ENCODE measurements at regions not wholly inside any gene's neighbourhood (a gene's known extent, or its start where the extent isn't known, plus 50 kb on each side); places are given as distances from the start of the nearest gene placed in this dataset.

GRCh38 chr15:47586653-47587224 is 130.6 kb upstream of the SEMA6D start:
- H3K27ac Mint-ChIP-seq: peak overlapping the region; percentile 54
- no peaks in the 10 kb centered on the region for H3K36me3 Mint-ChIP-seq (ENCODE audit: low read depth)
- no peaks in the 10 kb centered on the region for H3K27me3 Mint-ChIP-seq (ENCODE audit: low read depth, poor library complexity)
- no peak for DNase-seq
- peaks cover 39% of the 10 kb centered on the region for H3K4me1 Mint-ChIP-seq
- no peaks in the 10 kb centered on the region for H3K9me3 Mint-ChIP-seq
- no peak overlapping the region for H3K4me3 Mint-ChIP-seq
- TF ChIP-seq, protein P1, sequence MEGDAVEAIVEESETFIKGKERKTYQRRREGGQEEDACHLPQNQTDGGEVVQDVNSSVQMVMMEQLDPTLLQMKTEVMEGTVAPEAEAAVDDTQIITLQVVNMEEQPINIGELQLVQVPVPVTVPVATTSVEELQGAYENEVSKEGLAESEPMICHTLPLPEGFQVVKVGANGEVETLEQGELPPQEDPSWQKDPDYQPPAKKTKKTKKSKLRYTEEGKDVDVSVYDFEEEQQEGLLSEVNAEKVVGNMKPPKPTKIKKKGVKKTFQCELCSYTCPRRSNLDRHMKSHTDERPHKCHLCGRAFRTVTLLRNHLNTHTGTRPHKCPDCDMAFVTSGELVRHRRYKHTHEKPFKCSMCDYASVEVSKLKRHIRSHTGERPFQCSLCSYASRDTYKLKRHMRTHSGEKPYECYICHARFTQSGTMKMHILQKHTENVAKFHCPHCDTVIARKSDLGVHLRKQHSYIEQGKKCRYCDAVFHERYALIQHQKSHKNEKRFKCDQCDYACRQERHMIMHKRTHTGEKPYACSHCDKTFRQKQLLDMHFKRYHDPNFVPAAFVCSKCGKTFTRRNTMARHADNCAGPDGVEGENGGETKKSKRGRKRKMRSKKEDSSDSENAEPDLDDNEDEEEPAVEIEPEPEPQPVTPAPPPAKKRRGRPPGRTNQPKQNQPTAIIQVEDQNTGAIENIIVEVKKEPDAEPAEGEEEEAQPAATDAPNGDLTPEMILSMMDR (IDR thresholded peaks at IDR 0.05): no peak

- Mint-ChIP-seq H3K9me3 (no peaks in the 10 kb centered on the region), H3K4me3 (no peak overlapping the region), H3K4me1 (peaks cover 41% of the 10 kb centered on the region), H3K36me3 (ENCODE audit: low read depth) (no peaks in the 10 kb centered on the region), H3K27ac (peak overlapping the region; percentile 85), H3K27me3 (ENCODE audit: low read depth, poor library complexity) (no peaks in the 10 kb centered on the region)
- DNase-seq: no peak
- TF ChIP-seq, protein P1 (IDR thresholded peaks at IDR 0.05): no peak
Observed at GRCh38 chr15:47587940-47588802, 129.1 kb upstream of the SEMA6D start.

GRCh38 chr15:47588958-47589357 is 128.3 kb upstream of the SEMA6D start:
- H3K36me3 Mint-ChIP-seq (ENCODE audit: low read depth): no peaks in the 10 kb centered on the region
- TF ChIP-seq, protein P1 (IDR thresholded peaks at IDR 0.05): no peak
- peak overlapping the region; percentile 85 for H3K27ac Mint-ChIP-seq
- no peaks in the 10 kb centered on the region for H3K9me3 Mint-ChIP-seq
- H3K27me3 Mint-ChIP-seq (ENCODE audit: low read depth, poor library complexity): no peaks in the 10 kb centered on the region
- H3K4me3 Mint-ChIP-seq: no peak overlapping the region
- no peak for DNase-seq
- H3K4me1 Mint-ChIP-seq: peaks cover 35% of the 10 kb centered on the region

DNA sequence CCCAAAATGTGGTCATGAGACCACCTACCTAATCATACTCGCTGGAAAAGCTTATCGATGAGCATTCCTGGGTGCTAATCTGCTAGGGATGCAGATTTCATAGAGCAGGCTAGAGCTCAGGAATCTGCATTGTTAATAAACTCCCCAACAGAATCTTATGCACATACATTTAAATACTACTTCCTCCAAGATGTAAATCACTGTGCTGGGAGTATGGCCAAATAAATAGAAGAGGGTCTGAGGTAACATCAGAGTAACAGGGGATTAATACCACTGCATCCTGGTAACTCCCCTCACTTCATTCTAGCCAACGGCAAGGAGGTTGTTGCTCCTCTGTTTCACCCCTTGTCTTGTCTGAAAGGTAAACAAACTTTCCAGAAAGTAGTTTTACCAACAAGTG is 118.3 kb upstream of the SEMA6D start:
- DNase-seq: no peak
- Mint-ChIP-seq H3K27ac (no peak overlapping the region), H3K27me3 (ENCODE audit: low read depth, poor library complexity) (no peaks in the 10 kb centered on the region), H3K4me1 (peaks cover 14% of the 10 kb centered on the region), H3K4me3 (no peak overlapping the region), H3K9me3 (peaks cover 12% of the 10 kb centered on the region), H3K36me3 (ENCODE audit: low read depth) (no peaks in the 10 kb centered on the region)
- TF ChIP-seq, protein P1 (IDR thresholded peaks at IDR 0.05): no peak

DNA sequence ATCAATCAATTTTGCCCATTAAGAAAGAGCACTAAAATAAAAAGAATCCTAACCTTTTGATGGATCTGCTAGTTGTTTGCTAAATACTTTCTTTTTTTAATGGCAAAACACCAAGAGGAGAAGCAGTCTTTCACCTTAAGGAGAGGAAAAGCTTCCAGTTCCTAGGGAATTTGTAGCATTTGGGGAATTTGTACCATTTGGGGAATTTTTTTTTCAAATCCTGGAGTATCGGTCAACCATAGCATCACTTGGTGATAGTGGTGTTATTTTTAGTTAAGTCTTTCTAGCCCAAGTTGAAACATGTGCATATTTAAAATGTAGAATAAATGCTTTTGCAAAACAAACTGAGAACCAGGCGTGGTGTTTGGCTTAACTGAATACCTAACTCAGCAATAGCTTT is 117.5 kb upstream of the SEMA6D start:
- DNase-seq: no peak
- TF ChIP-seq, protein P1 (IDR thresholded peaks at IDR 0.05): no peak
- peaks cover 12% of the 10 kb centered on the region for H3K9me3 Mint-ChIP-seq
- H3K27ac Mint-ChIP-seq: no peak overlapping the region
- peaks cover 14% of the 10 kb centered on the region for H3K4me1 Mint-ChIP-seq
- H3K4me3 Mint-ChIP-seq: no peak overlapping the region
- no peaks in the 10 kb centered on the region for H3K27me3 Mint-ChIP-seq (ENCODE audit: low read depth, poor library complexity)
- H3K36me3 Mint-ChIP-seq (ENCODE audit: low read depth): no peaks in the 10 kb centered on the region

Data from nephron progenitor cell (in vitro differentiated cells).